ENCODE measurements at regions not wholly inside any gene's neighbourhood (a gene's known extent, or its start where the extent isn't known, plus 50 kb on each side); places are given as distances from the start of the nearest gene placed in this dataset.

DNA sequence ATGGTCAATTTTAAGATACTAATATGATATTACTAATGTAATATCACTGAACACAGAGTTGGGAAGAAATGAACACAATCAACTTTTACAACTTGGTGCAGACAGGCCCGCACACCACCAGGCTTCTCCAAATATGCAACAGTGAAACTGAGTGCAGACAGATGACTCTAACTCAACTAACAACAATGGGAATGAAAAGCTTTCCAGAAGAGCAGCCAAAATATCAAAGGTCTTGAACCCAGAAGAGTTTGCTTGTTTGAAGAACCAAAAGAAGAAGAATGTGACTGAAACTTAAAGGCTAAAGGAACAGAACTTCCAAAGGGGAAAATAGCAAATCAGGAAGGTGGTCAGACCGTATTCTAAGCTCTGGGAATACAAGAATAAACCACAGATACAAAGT is 89.8 kb upstream of the COL11A1 start:
- no peaks in the 10 kb centered on the region for H4K20me1 ChIP-seq (ENCODE audit: control insufficient read depth, insufficient read depth, low read depth, low read length)
- H3K4me3 ChIP-seq (ENCODE audit: low read length): no peak overlapping the region
- no peaks in the 10 kb centered on the region for H3K36me3 ChIP-seq (ENCODE audit: control insufficient read depth, low read length)
- H3K27me3 ChIP-seq (ENCODE audit: control insufficient read depth, low read length): no peaks in the 10 kb centered on the region
- no peaks in the 10 kb centered on the region for H3K4me1 ChIP-seq (ENCODE audit: control insufficient read depth, low read length)
- H3K4me2 ChIP-seq (ENCODE audit: low read length): no peak overlapping the region
- H3K27ac ChIP-seq (ENCODE audit: low read depth, low read length): no peak overlapping the region
- no peaks in the 10 kb centered on the region for H3K9me3 ChIP-seq (ENCODE audit: control insufficient read depth, insufficient read depth, low read length)
- no peaks in the 10 kb centered on the region for H3K79me2 ChIP-seq (ENCODE audit: control insufficient read depth, low read length)
- TF ChIP-seq EZH2phosphoT487 (IDR thresholded peaks at IDR 0.05; ENCODE audit: borderline replicate concordance, low read length): no peak
- TF ChIP-seq, protein P1, sequence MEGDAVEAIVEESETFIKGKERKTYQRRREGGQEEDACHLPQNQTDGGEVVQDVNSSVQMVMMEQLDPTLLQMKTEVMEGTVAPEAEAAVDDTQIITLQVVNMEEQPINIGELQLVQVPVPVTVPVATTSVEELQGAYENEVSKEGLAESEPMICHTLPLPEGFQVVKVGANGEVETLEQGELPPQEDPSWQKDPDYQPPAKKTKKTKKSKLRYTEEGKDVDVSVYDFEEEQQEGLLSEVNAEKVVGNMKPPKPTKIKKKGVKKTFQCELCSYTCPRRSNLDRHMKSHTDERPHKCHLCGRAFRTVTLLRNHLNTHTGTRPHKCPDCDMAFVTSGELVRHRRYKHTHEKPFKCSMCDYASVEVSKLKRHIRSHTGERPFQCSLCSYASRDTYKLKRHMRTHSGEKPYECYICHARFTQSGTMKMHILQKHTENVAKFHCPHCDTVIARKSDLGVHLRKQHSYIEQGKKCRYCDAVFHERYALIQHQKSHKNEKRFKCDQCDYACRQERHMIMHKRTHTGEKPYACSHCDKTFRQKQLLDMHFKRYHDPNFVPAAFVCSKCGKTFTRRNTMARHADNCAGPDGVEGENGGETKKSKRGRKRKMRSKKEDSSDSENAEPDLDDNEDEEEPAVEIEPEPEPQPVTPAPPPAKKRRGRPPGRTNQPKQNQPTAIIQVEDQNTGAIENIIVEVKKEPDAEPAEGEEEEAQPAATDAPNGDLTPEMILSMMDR (IDR thresholded peaks at IDR 0.05; ENCODE audit: low read depth, low read length, poor library complexity, severe bottlenecking): no peak
- no peaks in the 10 kb centered on the region for H3F3A ChIP-seq (ENCODE audit: control insufficient read depth, insufficient read depth)
- H3K9me2 ChIP-seq (replicated peaks; ENCODE audit: control insufficient read depth, low read length): no peaks in the 10 kb centered on the region

DNA sequence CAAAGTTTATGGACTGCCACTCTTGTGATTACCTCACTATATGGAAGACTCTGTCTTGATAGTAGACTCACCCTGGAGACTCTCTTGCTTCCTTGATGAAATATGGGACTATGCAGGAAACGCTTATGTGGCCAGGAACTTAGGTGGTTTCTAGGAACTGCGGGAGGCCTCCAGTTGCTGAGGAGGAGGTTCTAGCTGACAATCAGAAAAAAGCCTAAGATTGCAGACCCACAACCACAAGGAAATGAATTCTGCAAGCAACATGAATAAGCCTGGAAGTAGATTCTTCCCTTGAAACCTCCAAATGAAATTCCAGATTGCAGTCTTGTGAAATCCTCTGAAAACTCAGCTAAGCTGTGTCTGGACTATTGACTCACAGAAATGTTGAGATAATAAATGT is 88.9 kb upstream of the COL11A1 start:
- Histone ChIP-seq H3K36me3 (ENCODE audit: control insufficient read depth, low read length) (no peaks in the 10 kb centered on the region), H3K4me2 (ENCODE audit: low read length) (no peak overlapping the region), H3K4me3 (ENCODE audit: low read length) (no peak overlapping the region), H3K27me3 (ENCODE audit: control insufficient read depth, low read length) (no peaks in the 10 kb centered on the region), H3K79me2 (ENCODE audit: control insufficient read depth, low read length) (no peaks in the 10 kb centered on the region), H3F3A (ENCODE audit: control insufficient read depth, insufficient read depth) (no peaks in the 10 kb centered on the region), H3K9me3 (ENCODE audit: control insufficient read depth, insufficient read depth, low read length) (no peaks in the 10 kb centered on the region), H3K9me2 (replicated peaks; ENCODE audit: control insufficient read depth, low read length) (no peaks in the 10 kb centered on the region), H3K4me1 (ENCODE audit: control insufficient read depth, low read length) (no peaks in the 10 kb centered on the region), H4K20me1 (ENCODE audit: control insufficient read depth, insufficient read depth, low read depth, low read length) (no peaks in the 10 kb centered on the region), H3K27ac (ENCODE audit: low read depth, low read length) (no peak overlapping the region)
- TF ChIP-seq, protein P1 (IDR thresholded peaks at IDR 0.05; ENCODE audit: low read depth, low read length, poor library complexity, severe bottlenecking): no peak

DNA sequence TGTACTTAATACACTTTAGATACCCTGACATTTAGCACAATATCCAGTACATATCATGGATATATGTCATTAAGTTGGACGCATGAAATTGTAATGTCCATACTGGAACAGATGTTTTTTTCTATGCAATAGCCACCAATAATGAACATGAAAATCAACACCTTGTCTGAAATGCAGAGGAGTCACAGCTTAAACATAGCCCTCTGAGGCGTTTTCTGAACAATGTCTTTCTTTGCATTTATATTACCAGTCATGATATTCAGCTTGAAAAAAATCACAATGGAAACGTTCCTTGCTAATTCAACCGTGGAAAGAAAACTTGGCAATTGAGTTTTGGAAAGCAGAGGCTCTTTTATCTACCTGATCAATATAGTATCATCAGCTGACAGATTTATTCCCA is 86.7 kb upstream of the COL11A1 start:
- H3K9me3 ChIP-seq (ENCODE audit: control insufficient read depth, insufficient read depth, low read length): no peaks in the 10 kb centered on the region
- no peak overlapping the region for H3K4me3 ChIP-seq (ENCODE audit: low read length)
- H3K27ac ChIP-seq (ENCODE audit: low read depth, low read length): no peak overlapping the region
- no peaks in the 10 kb centered on the region for H3K9me2 ChIP-seq (replicated peaks; ENCODE audit: control insufficient read depth, low read length)
- no peaks in the 10 kb centered on the region for H3K36me3 ChIP-seq (ENCODE audit: control insufficient read depth, low read length)
- no peaks in the 10 kb centered on the region for H3K4me1 ChIP-seq (ENCODE audit: control insufficient read depth, low read length)
- no peaks in the 10 kb centered on the region for H3K79me2 ChIP-seq (ENCODE audit: control insufficient read depth, low read length)
- H4K20me1 ChIP-seq (ENCODE audit: control insufficient read depth, insufficient read depth, low read depth, low read length): no peaks in the 10 kb centered on the region
- no peak overlapping the region for H3K4me2 ChIP-seq (ENCODE audit: low read length)
- H3K27me3 ChIP-seq (ENCODE audit: control insufficient read depth, low read length): no peaks in the 10 kb centered on the region
- no peaks in the 10 kb centered on the region for H3F3A ChIP-seq (ENCODE audit: control insufficient read depth, insufficient read depth)
- no peak for TF ChIP-seq EZH2phosphoT487 (IDR thresholded peaks at IDR 0.05; ENCODE audit: borderline replicate concordance, low read length)
- TF ChIP-seq, protein P1 (IDR thresholded peaks at IDR 0.05; ENCODE audit: low read depth, low read length, poor library complexity, severe bottlenecking): no peak

DNA sequence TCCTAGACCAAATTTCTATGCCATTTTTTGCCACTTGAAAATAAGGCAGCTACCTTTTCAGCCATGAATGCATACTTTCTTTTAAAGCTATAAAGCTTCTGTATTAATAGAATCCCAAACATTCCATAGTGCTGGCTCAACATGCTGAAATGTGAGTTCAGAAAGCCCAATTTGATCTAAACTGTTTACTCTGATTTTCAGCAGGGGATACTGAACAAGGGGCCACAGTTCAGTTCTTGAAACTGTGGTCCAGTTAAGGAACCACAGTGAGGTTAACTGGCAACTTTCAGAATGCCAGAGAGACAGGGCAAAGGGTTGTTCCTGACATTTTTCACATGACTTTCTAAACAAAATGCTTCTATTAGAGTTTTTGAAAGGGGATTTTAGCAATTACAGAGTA is 85.7 kb upstream of the COL11A1 start:
- no peaks in the 10 kb centered on the region for H3K4me1 ChIP-seq (ENCODE audit: control insufficient read depth, low read length)
- H3K79me2 ChIP-seq (ENCODE audit: control insufficient read depth, low read length): no peaks in the 10 kb centered on the region
- no peak overlapping the region for H3K4me2 ChIP-seq (ENCODE audit: low read length)
- H4K20me1 ChIP-seq (ENCODE audit: control insufficient read depth, insufficient read depth, low read depth, low read length): no peaks in the 10 kb centered on the region
- H3K4me3 ChIP-seq (ENCODE audit: low read length): no peak overlapping the region
- no peaks in the 10 kb centered on the region for H3K9me2 ChIP-seq (replicated peaks; ENCODE audit: control insufficient read depth, low read length)
- H3K27me3 ChIP-seq (ENCODE audit: control insufficient read depth, low read length): no peaks in the 10 kb centered on the region
- TF ChIP-seq, protein P1 (IDR thresholded peaks at IDR 0.05; ENCODE audit: low read depth, low read length, poor library complexity, severe bottlenecking): no peak
- TF ChIP-seq EZH2phosphoT487 (IDR thresholded peaks at IDR 0.05; ENCODE audit: borderline replicate concordance, low read length): no peak
- no peaks in the 10 kb centered on the region for H3K36me3 ChIP-seq (ENCODE audit: control insufficient read depth, low read length)
- H3K27ac ChIP-seq (ENCODE audit: low read depth, low read length): no peak overlapping the region
- H3K9me3 ChIP-seq (ENCODE audit: control insufficient read depth, insufficient read depth, low read length): no peaks in the 10 kb centered on the region
- H3F3A ChIP-seq (ENCODE audit: control insufficient read depth, insufficient read depth): no peaks in the 10 kb centered on the region
